DND-41 (cell line): ENCODE measurements at regions not wholly inside any gene's neighbourhood (a gene's known extent, or its start where the extent isn't known, plus 50 kb on each side); places are given as distances from the start of the nearest gene placed in this dataset.

Source experiments
- ATAC-seq: fragments of 200-7000 bp; cut with Tn5 transposase; 3 replicates; pipeline ENCODE4 v1.9.1; 2021; ENCODE audit warnings: low read depth; ENCODE audit not compliant: insufficient read depth
- DNase-seq: peaks from one replicate; pipeline ENCODE4 v3.0.0-alpha.2; 2020
- H2AFZ ChIP-seq: 2 replicates; pipeline ENCODE4 v1.6.0; 2012; ENCODE audit warnings: low read depth, low read length
- H3K27ac ChIP-seq: 2 replicates; pipeline ENCODE4 v1.5.1; 2012; ENCODE audit warnings: low read length, inconsistent platforms
- H3K27me3 ChIP-seq: fragments of 200-600 bp; sonication (generic); 2 replicates; pipeline ENCODE4 v1.6.0; 2012; ENCODE audit warnings: low read length, mild to moderate bottlenecking, inconsistent platforms; ENCODE audit not compliant: insufficient read depth, poor library complexity
- H3K36me3 ChIP-seq: 2 replicates; pipeline ENCODE4 v1.5.1; 2012; ENCODE audit warnings: low read length, inconsistent platforms; ENCODE audit not compliant: insufficient read depth
- H3K4me1 ChIP-seq: 2 replicates; pipeline ENCODE4 v1.5.1; 2012; ENCODE audit warnings: mild to moderate bottlenecking, low read length; ENCODE audit not compliant: insufficient read depth
- H3K4me2 ChIP-seq: 2 replicates; pipeline ENCODE4 v1.6.0; 2012; ENCODE audit warnings: mild to moderate bottlenecking, moderate library complexity, low read length, inconsistent platforms; ENCODE audit not compliant: insufficient read depth
- H3K4me3 ChIP-seq, 2 experiments: fragments of 200-600 bp in 1 of 2; shearing (Covaris generic) in 1 of 2; 2 replicates each; pipeline ENCODE4 v1.5.1; 2012 to 2016; ENCODE audit warnings: inconsistent platforms in 2 of 2, low read length in 2 of 2, mild to moderate bottlenecking in 2 of 2, low read depth in 1 of 2, moderate library complexity in 1 of 2
- H3K79me2 ChIP-seq: 2 replicates; pipeline ENCODE4 v1.6.0; 2012; ENCODE audit warnings: low read length, inconsistent platforms; ENCODE audit not compliant: insufficient read depth
- H3K9ac ChIP-seq: 2 replicates; pipeline ENCODE4 v1.6.0; 2012; ENCODE audit warnings: low read depth, mild to moderate bottlenecking, inconsistent platforms, low read length, moderate library complexity
- H3K9me3 ChIP-seq: 2 replicates; pipeline ENCODE4 v1.5.1; 2012; ENCODE audit warnings: low read length, moderate library complexity, mild to moderate bottlenecking, inconsistent platforms; ENCODE audit not compliant: insufficient read depth, severe bottlenecking
- H4K20me1 ChIP-seq: 2 replicates; pipeline ENCODE4 v1.6.0; 2012; ENCODE audit warnings: low read length; ENCODE audit not compliant: insufficient read depth
- EZH2 ChIP-seq: IDR thresholded peaks from 3 replicates; pipeline ENCODE4 v1.6.1; 2012; ENCODE audit warnings: borderline replicate concordance, low read depth, mild to moderate bottlenecking, moderate library complexity, low read length, inconsistent platforms; ENCODE audit not compliant: severe bottlenecking
- TF ChIP-seq, protein P1 (sequence below): IDR thresholded peaks from 2 replicates; pipeline ENCODE4 v1.5.1; 2012; ENCODE audit warnings: borderline replicate concordance, low read length, moderate library complexity, mild to moderate bottlenecking; ENCODE audit not compliant: poor library complexity, severe bottlenecking; ENCODE audit errors: extremely low read depth

DNA sequence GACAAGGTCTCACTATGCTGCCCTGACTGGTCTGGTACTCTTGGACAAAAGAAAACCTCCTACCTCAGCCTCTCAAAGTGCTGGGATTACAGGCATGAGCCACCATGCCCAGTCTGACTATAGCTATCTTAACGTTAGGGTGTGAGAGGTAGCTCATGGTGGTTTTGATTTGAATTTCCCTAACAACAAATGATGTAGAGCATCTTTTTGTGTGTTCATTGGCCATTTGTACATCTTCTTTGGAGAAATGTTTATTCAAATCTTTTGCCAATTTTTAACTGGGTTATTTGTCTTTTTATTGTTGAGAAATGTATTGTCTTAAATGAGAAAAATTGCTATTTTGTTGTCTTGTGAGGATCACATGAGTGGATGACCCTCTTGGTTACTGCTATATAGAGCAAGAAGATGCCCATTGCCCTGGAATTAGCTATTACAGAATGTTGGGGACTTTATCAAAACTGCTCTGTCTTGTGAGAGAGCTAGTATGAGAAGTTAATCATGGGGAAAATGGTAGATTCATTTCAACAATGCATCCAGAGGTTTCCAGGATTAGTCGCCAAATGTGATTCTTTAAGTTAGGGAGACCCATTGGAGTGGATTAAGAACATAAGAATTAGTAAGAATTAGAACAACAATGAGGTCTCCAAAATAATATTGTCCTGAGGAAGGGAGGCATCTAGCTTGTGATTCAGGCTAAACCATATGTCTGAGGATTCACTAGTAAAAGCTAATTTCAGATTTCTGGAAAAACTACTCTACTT lies 124.3 kb upstream of the MOCS2 start:
- no peaks in the 10 kb centered on the region for H3K4me1 ChIP-seq
- no peak for DNase-seq
- no peak overlapping the region for H3K9ac ChIP-seq
- H3K4me2 ChIP-seq = no peak overlapping the region
- no peaks in the 10 kb centered on the region for H3K79me2 ChIP-seq
- H3K27ac ChIP-seq = no peak overlapping the region
- no peaks in the 10 kb centered on the region for H3K36me3 ChIP-seq
- TF ChIP-seq EZH2 = no peak
- TF ChIP-seq, protein P1, sequence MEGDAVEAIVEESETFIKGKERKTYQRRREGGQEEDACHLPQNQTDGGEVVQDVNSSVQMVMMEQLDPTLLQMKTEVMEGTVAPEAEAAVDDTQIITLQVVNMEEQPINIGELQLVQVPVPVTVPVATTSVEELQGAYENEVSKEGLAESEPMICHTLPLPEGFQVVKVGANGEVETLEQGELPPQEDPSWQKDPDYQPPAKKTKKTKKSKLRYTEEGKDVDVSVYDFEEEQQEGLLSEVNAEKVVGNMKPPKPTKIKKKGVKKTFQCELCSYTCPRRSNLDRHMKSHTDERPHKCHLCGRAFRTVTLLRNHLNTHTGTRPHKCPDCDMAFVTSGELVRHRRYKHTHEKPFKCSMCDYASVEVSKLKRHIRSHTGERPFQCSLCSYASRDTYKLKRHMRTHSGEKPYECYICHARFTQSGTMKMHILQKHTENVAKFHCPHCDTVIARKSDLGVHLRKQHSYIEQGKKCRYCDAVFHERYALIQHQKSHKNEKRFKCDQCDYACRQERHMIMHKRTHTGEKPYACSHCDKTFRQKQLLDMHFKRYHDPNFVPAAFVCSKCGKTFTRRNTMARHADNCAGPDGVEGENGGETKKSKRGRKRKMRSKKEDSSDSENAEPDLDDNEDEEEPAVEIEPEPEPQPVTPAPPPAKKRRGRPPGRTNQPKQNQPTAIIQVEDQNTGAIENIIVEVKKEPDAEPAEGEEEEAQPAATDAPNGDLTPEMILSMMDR = no peak
- H3K4me3 ChIP-seq = no peak overlapping the region
- H2AFZ ChIP-seq = no peak overlapping the region
- H4K20me1 ChIP-seq = no peaks in the 10 kb centered on the region
- no peaks in the 10 kb centered on the region for H3K27me3 ChIP-seq
- no peak for ATAC-seq
- no peaks in the 10 kb centered on the region for H3K9me3 ChIP-seq

DNA sequence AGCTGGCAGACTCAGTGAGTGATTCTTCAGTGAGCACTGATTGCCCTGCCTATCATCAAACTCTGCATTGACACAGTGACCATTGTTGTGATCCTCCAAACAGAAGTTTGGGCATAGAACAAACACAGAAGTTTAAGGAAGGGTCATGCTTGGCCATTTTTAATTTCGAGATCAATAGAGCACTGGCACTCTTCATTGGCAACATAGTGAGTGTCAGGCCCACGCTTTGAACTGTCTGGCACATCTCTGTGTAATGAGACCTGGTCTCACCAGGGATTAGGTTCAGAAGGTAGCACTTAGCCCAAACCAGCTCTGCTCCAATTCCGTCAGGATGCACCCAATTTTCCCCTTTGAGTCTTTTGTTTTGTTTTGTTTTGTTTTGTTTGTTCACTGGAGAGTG lies 127.1 kb upstream of the MOCS2 start:
- H3K27ac ChIP-seq = no peak overlapping the region
- DNase-seq = no peak

DNA sequence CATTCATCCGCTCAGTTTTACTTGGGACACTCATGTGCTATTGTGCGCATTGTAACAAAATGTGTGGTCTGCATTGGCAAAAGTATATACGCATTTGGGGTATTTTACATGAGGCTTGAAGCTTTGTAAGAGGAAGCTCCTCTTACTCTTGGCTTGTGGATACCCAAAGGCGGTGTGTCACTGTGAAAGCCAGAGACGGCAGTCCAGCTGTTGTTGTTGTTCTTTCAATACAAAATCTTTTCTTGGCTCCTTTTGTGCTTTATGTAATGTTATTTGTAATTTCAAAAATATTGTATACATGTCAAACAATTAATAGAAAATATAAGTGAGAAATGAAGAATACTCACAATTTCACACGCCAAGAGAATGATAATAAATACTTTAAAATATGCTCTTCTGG lies 128.3 kb upstream of the MOCS2 start:
- Histone ChIP-seq H3K27ac (no peak overlapping the region), H4K20me1 (no peaks in the 10 kb centered on the region), H3K27me3 (no peaks in the 10 kb centered on the region), H3K4me1 (no peaks in the 10 kb centered on the region), H2AFZ (no peak overlapping the region), H3K4me3 (no peak overlapping the region), H3K36me3 (no peaks in the 10 kb centered on the region), H3K9ac (no peak overlapping the region), H3K9me3 (no peaks in the 10 kb centered on the region), H3K4me2 (no peak overlapping the region), H3K79me2 (no peaks in the 10 kb centered on the region)
- ATAC-seq (no peak), DNase-seq (no peak)
- TF ChIP-seq EZH2 = no peak
- TF ChIP-seq, protein P1 = no peak

More for the DNA sequence above, 127.1 kb upstream of the MOCS2 start:
- Histone ChIP-seq H3K4me2 (no peak overlapping the region), H4K20me1 (no peaks in the 10 kb centered on the region), H3K9ac (no peak overlapping the region), H3K79me2 (no peaks in the 10 kb centered on the region), H3K36me3 (no peaks in the 10 kb centered on the region), H2AFZ (no peak overlapping the region), H3K27me3 (no peaks in the 10 kb centered on the region), H3K9me3 (no peaks in the 10 kb centered on the region), H3K4me3 (no peak overlapping the region), H3K4me1 (no peaks in the 10 kb centered on the region)
- ATAC-seq = no peak
- TF ChIP-seq, protein P1 = no peak
